HL-60 (cell line): ENCODE measurements at regions not wholly inside any gene's neighbourhood (a gene's known extent, or its start where the extent isn't known, plus 50 kb on each side); places are given as distances from the start of the nearest gene placed in this dataset.

Experiments
- DNase-seq, 2 experiments: peaks; one replicate each; pipeline ENCODE4 v3.0.0-alpha.2; 2010 to 2020; ENCODE audit warnings: low read depth in 1 of 2, low spot score in 1 of 2
- H3K27ac ChIP-seq: fragments of 250-450 bp; sonication (Bioruptor Pico); replicated peaks from 2 replicates; pipeline ENCODE4 v1.5.1; 2020; ENCODE audit warnings: mild to moderate bottlenecking, moderate library complexity
- H3K27me3 ChIP-seq: fragments of 250-450 bp; sonication (Bioruptor Pico); 2 replicates; pipeline ENCODE4 v1.5.1; 2021; ENCODE audit warnings: mild to moderate bottlenecking, moderate library complexity; ENCODE audit not compliant: insufficient read depth, poor library complexity, severe bottlenecking
- H3K4me3 ChIP-seq: replicated peaks from 2 replicates; pipeline ENCODE4 v1.5.1; 2011; ENCODE audit warnings: mild to moderate bottlenecking, control low read depth, low read length; ENCODE audit not compliant: insufficient read depth
- GABPA ChIP-seq: IDR thresholded peaks from 2 replicates; pipeline ENCODE4 v1.6.1; 2012; ENCODE audit warnings: low read depth
- POLR2AphosphoS5 ChIP-seq: IDR thresholded peaks from 2 replicates; pipeline ENCODE4 v1.6.1; 2012; ENCODE audit warnings: low read depth
- SPI1 ChIP-seq: IDR thresholded peaks from 2 replicates; pipeline ENCODE4 v1.6.1; 2012; ENCODE audit warnings: low read depth, mild to moderate bottlenecking, borderline replicate concordance
- TF ChIP-seq, protein P1 (sequence below): IDR thresholded peaks from one replicate; pipeline ENCODE4 v1.5.1; 2011; ENCODE audit warnings: low read length, control low read depth, inconsistent platforms; ENCODE audit not compliant: insufficient read depth
- TF ChIP-seq, protein P2 (sequence below): IDR thresholded peaks from 2 replicates; pipeline ENCODE4 v1.6.1; 2012; ENCODE audit warnings: low read depth; ENCODE audit not compliant: insufficient replicate concordance

DNA sequence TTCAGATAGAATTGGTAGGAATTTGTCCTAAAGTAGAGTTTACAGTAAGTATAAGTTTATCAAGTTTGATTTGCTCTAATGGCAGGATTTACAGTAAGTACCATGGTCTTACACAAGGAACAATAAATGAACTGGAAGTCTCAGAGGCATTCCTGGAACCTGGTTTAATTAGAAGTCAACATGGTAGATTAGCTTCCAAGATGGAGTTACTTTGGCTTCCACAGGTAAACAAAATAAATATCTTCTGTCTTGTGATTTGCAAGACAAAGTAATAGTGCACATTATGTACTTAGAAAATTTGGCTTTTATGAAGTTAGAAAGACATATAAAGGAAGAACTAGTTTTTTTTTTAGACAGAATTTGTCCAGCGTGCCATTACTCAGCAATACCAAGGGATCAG lies 190.7 kb downstream of the GLUD2 start:
- DNase-seq: no peak
- H3K27ac ChIP-seq: no peak overlapping the region
- TF ChIP-seq, protein P1, sequence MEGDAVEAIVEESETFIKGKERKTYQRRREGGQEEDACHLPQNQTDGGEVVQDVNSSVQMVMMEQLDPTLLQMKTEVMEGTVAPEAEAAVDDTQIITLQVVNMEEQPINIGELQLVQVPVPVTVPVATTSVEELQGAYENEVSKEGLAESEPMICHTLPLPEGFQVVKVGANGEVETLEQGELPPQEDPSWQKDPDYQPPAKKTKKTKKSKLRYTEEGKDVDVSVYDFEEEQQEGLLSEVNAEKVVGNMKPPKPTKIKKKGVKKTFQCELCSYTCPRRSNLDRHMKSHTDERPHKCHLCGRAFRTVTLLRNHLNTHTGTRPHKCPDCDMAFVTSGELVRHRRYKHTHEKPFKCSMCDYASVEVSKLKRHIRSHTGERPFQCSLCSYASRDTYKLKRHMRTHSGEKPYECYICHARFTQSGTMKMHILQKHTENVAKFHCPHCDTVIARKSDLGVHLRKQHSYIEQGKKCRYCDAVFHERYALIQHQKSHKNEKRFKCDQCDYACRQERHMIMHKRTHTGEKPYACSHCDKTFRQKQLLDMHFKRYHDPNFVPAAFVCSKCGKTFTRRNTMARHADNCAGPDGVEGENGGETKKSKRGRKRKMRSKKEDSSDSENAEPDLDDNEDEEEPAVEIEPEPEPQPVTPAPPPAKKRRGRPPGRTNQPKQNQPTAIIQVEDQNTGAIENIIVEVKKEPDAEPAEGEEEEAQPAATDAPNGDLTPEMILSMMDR: no peak
- TF ChIP-seq SPI1 (no peak), GABPA (no peak), POLR2AphosphoS5 (no peak)
- TF ChIP-seq, protein P2, sequence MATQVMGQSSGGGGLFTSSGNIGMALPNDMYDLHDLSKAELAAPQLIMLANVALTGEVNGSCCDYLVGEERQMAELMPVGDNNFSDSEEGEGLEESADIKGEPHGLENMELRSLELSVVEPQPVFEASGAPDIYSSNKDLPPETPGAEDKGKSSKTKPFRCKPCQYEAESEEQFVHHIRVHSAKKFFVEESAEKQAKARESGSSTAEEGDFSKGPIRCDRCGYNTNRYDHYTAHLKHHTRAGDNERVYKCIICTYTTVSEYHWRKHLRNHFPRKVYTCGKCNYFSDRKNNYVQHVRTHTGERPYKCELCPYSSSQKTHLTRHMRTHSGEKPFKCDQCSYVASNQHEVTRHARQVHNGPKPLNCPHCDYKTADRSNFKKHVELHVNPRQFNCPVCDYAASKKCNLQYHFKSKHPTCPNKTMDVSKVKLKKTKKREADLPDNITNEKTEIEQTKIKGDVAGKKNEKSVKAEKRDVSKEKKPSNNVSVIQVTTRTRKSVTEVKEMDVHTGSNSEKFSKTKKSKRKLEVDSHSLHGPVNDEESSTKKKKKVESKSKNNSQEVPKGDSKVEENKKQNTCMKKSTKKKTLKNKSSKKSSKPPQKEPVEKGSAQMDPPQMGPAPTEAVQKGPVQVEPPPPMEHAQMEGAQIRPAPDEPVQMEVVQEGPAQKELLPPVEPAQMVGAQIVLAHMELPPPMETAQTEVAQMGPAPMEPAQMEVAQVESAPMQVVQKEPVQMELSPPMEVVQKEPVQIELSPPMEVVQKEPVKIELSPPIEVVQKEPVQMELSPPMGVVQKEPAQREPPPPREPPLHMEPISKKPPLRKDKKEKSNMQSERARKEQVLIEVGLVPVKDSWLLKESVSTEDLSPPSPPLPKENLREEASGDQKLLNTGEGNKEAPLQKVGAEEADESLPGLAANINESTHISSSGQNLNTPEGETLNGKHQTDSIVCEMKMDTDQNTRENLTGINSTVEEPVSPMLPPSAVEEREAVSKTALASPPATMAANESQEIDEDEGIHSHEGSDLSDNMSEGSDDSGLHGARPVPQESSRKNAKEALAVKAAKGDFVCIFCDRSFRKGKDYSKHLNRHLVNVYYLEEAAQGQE: no peak

DNA sequence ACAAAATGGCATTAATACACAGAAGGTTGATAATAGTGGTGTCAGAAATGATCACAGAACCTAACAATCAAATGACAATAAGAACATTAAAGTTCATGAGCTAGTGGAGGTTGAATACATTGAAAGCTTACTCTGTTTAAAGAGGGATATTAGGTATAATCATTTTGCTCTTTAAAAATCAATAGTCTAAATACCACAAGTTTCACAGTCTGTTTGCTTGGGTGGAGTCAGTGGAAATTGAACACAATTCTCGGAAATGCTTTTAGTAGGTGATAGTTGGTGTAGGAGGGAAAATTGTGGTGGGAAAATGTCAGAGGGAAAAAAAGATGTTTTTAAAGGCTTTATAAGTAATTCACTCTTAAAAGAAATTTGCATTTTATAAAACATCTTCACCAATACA lies 197.1 kb downstream of the GLUD2 start:
- peaks cover 2% of the 10 kb centered on the region for H3K27me3 ChIP-seq
- DNase-seq: no peak
- H3K27ac ChIP-seq: no peak overlapping the region
- TF ChIP-seq GABPA: no peak
- TF ChIP-seq POLR2AphosphoS5: no peak
- TF ChIP-seq, protein P1: no peak
- no peak for TF ChIP-seq SPI1
- TF ChIP-seq, protein P2: no peak
- no peak overlapping the region for H3K4me3 ChIP-seq

More for the DNA sequence above, 190.7 kb downstream of the GLUD2 start:
- H3K27me3 ChIP-seq: no peaks in the 10 kb centered on the region
- no peak overlapping the region for H3K4me3 ChIP-seq

DNA sequence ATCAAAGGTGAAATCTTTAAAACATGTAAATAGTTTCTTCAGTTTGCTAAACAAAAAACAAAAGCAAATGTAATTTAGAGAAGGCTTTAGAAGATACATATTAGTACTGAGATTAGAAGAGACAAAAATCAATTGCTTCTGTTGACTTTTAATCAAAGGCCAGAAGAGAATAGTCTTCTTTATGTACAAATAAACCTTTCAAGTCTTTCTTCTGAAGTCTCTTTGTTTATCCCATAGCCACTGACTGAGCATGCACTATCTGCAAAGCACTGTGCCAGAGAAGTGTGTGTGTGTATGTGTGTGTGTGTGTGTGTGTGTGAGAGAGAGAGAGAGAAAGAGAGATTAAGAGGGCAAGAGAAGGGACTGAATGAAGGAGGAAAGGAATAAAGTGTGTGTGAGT lies 198.4 kb downstream of the GLUD2 start:
- Histone ChIP-seq H3K27ac (no peak overlapping the region), H3K27me3 (peaks cover 2% of the 10 kb centered on the region), H3K4me3 (no peak overlapping the region)
- TF ChIP-seq GABPA (no peak), POLR2AphosphoS5 (no peak), SPI1 (no peak)
- TF ChIP-seq, protein P1: no peak
- TF ChIP-seq, protein P2: no peak
- no peak for DNase-seq
